ENCODE measurements at regions not wholly inside any gene's neighbourhood (a gene's known extent, or its start where the extent isn't known, plus 50 kb on each side); places are given as distances from the start of the nearest gene placed in this dataset.

DNA sequence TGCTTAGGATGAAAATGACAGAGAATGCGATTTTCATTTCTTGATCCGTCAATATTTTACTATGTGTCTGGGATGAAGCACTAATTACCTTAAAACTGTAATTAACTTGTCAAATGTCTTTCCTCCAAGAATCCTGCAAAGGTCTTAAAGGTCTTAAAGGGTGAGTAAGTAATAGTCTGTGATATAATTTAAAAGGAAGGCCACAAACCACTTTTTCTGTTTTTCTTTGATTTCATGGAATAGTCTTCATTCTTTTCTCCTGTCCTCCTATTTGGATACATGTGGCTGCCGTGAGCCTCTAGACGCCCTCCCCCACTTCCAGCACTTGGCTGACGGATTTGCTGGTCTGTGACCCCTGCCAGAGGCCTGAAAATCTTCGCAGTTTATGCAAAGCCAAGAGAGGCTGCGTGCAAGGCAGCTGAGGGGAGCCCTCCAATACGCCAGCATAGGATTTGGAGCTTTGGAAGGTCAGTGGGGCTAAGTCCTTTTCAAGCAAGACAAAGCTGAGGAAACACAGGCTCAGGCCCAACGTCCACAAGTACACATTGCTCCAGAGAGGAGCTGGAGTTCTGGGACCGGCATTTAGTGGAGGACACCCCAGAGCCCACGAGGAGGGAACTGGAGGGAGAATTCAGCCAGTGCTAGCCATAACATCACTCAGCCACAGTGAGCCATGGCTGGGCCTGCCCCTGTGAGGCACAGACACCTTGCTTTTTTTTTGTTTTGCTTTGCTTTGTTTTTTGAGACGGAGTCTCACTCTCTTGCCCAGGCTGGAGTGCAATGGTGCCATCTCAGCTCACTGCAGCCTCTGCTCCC lies 382.6 kb downstream of the SMOC2 start:
- TF ChIP-seq, protein P1, sequence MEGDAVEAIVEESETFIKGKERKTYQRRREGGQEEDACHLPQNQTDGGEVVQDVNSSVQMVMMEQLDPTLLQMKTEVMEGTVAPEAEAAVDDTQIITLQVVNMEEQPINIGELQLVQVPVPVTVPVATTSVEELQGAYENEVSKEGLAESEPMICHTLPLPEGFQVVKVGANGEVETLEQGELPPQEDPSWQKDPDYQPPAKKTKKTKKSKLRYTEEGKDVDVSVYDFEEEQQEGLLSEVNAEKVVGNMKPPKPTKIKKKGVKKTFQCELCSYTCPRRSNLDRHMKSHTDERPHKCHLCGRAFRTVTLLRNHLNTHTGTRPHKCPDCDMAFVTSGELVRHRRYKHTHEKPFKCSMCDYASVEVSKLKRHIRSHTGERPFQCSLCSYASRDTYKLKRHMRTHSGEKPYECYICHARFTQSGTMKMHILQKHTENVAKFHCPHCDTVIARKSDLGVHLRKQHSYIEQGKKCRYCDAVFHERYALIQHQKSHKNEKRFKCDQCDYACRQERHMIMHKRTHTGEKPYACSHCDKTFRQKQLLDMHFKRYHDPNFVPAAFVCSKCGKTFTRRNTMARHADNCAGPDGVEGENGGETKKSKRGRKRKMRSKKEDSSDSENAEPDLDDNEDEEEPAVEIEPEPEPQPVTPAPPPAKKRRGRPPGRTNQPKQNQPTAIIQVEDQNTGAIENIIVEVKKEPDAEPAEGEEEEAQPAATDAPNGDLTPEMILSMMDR (conservative IDR thresholded peaks at IDR 0.05): no peak
- TF ChIP-seq ZFX (IDR thresholded peaks at IDR 0.05): no peak
